Psoas muscle (tissue), 7 donors: ENCODE measurements at regions not wholly inside any gene's neighbourhood (a gene's known extent, or its start where the extent isn't known, plus 50 kb on each side); places are given as distances from the start of the nearest gene placed in this dataset.

Experiments used
- ATAC-seq, 4 donors: fragments of 200-7000 bp; cut with Tn5 transposase; one replicate each; pipeline ENCODE4 v1.9.1; 2020; ENCODE audit warnings: moderate library complexity in 3 of 4, mild to moderate bottlenecking in 2 of 4
- DNase-seq, 2 donors: peaks; one replicate each; pipeline ENCODE4 v3.0.0-alpha.2; 2020
- H3K27ac ChIP-seq: fragments of 200-600 bp; one replicate; pipeline ENCODE4 v1.8.0; 2022
- H3K27me3 ChIP-seq, 3 donors: fragments of 200-600 bp in 1 of 3; one replicate each; pipeline versions ENCODE4 v1.6.1 to v1.8.0; 2013 to 2022; ENCODE audit warnings: low read length in 2 of 3, mild to moderate bottlenecking in 2 of 3, moderate library complexity in 1 of 3; ENCODE audit not compliant: insufficient read depth in 3 of 3
- H3K36me3 ChIP-seq, 2 donors: fragments of 200-600 bp in 1 of 2; one replicate each; pipeline versions ENCODE4 v1.6.1 to v1.8.0; 2013 to 2022; ENCODE audit warnings: low read depth in 1 of 2, mild to moderate bottlenecking in 1 of 2, moderate library complexity in 1 of 2; ENCODE audit not compliant: insufficient read depth in 1 of 2
- H3K4me1 ChIP-seq: fragments of 200-600 bp; one replicate; pipeline ENCODE4 v1.8.0; 2022
- H3K4me3 ChIP-seq: fragments of 200-600 bp; one replicate; pipeline ENCODE4 v1.8.0; 2022; ENCODE audit warnings: mild to moderate bottlenecking
- H3K9me3 ChIP-seq: fragments of 200-600 bp; one replicate; pipeline ENCODE4 v1.8.0; 2022
- CTCF ChIP-seq: fragments of 200-600 bp; IDR thresholded peaks from one replicate; pipeline ENCODE4 v1.8.0; 2022; ENCODE audit warnings: antibody characterized with exemption
- WGBS, 3 donors: extraction: QIAGEN DNeasy Blood & Tissue Kit; methylation state at CpG; one replicate each; pipeline versions ENCODE4 v1.1.6 to v1.1.7; 2013; 5-methylcytosine and 5-hydroxymethylcytosine counted together
- intact Hi-C, 2 donors: fragments of 100-400 bp; cut with DNase I; formaldehyde crosslinking; loops; one replicate each; pipeline versions ENCODE4 v1.11.0 to v1.14.2; 2022
- donor health status: healthy with polysubstance abuse.
- donor health status: DM: no; HTN: no; CAD: no; lungs with moderate emphysema.
- donor health status: Bipolar disorder and iron deficiency.
- donor health status: healthy.
- donor health status: DM: yes; HTN: yes; CAD: no.
- donor health status: DM: no; HTN: no; CAD: no.
- donor health status: DM: yes; HTN: yes; CAD: no.

- H3K9me3 ChIP-seq = no peaks in the 10 kb centered on the region
- H3K27me3 ChIP-seq = no peaks in the 10 kb centered on the region
- H3K4me1 ChIP-seq = no peaks in the 10 kb centered on the region
- no peak for TF ChIP-seq CTCF
- H3K27ac ChIP-seq = no peak overlapping the region
- no peak overlapping the region for H3K4me3 ChIP-seq
- no peak for ATAC-seq
- intact Hi-C loops = no loop called here
- WGBS, 3 donors = 76 to 88% (median 81%) methylated on average over 1 of the region's 1 CpG
- DNase-seq = no peak
- no peaks in the 10 kb centered on the region for H3K36me3 ChIP-seq
These were observed 103.5 kb downstream of the RPAP3 start for GRCh38 chr12:47602325-47602724.

DNA sequence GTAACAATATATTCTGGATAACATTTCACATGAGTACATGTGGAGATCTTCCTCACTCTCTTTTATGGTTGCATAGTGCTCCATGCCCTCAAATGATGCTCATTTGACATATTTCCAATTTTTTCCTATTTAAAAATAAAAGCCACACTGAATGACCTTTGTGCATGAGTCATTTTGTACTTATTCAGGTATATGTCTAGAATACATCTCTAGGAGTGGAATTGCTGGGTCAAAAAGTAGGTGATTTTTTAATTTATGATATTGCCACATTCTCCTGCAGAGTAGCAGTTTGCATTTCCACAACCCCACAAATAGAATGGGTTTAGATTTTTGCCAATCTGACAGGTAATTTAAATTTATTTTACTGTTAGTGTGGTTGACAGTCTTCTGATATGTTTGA lies 104.8 kb downstream of the RPAP3 start:
- Histone ChIP-seq H3K27ac (no peak overlapping the region), H3K27me3 (no peaks in the 10 kb centered on the region), H3K36me3 (no peaks in the 10 kb centered on the region), H3K4me1 (no peaks in the 10 kb centered on the region), H3K4me3 (no peak overlapping the region), H3K9me3 (no peaks in the 10 kb centered on the region)
- DNase-seq (no peak), ATAC-seq (no peak)
- intact Hi-C loops = no loop called here
- TF ChIP-seq CTCF = no peak

- DNase-seq (no peak), ATAC-seq (no peak)
- Histone ChIP-seq H3K4me3 (no peak overlapping the region), H3K4me1 (no peaks in the 10 kb centered on the region), H3K36me3 (no peaks in the 10 kb centered on the region), H3K9me3 (no peaks in the 10 kb centered on the region), H3K27me3 (no peaks in the 10 kb centered on the region), H3K27ac (no peak overlapping the region)
- 17 to 27% (median 25%) methylated on average over 4 of the region's 4 CpGs for WGBS, 3 donors
- no peak for TF ChIP-seq CTCF
- intact Hi-C loops = no loop called here
These were observed 114.0 kb downstream of the RPAP3 start for GRCh38 chr12:47591795-47592194.

GRCh38 chr12:47591361-47591791 lies 114.5 kb downstream of the RPAP3 start:
- Histone ChIP-seq H3K4me3 (no peak overlapping the region), H3K4me1 (no peaks in the 10 kb centered on the region), H3K27ac (no peak overlapping the region), H3K36me3 (no peaks in the 10 kb centered on the region), H3K9me3 (no peaks in the 10 kb centered on the region), H3K27me3 (no peaks in the 10 kb centered on the region)
- 32 to 40% (median 33%) methylated on average over 4 of the region's 4 CpGs for WGBS, 3 donors
- DNase-seq (no peak), ATAC-seq (no peak)
- TF ChIP-seq CTCF = no peak
- intact Hi-C loops = no loop called here

DNA sequence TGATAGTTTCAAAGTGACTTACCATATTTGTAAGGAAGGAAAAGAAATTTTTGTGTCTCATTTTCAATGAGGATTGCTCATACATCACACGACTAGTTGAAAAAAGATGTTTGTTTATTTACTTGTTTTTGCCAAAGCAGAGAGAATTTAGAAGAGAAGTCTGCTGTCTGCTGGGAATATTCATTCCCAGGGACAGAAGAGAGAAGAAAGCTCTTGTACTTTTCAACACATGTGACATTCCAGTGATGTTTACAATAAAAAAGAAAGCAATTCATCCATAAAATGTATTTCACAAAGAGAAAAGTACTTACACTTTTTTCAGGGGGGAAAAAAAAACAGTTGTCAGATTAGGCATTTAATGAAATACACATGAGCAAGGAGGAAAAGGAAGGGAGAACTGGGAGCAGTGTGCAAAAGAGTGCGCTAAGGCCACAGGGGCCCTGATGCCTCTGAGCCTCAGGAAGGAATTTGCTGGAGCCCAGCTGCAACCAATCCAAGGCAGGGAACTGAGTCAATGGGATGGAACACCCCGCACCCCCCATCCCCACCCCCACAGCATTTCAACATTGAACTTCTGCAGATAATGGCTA lies 115.0 kb downstream of the RPAP3 start:
- Histone ChIP-seq H3K27me3 (no peaks in the 10 kb centered on the region), H3K9me3 (no peaks in the 10 kb centered on the region), H3K4me3 (no peak overlapping the region), H3K27ac (no peak overlapping the region), H3K36me3 (no peaks in the 10 kb centered on the region), H3K4me1 (no peaks in the 10 kb centered on the region)
- WGBS, 3 donors = 40 to 57% (median 45%) methylated on average over 3 of the region's 3 CpGs
- ATAC-seq = no peak
- no peak for TF ChIP-seq CTCF
- no peak for DNase-seq
- intact Hi-C loops = no loop called here
